Vagina (tissue), 2 donors: ENCODE measurements at regions not wholly inside any gene's neighbourhood (a gene's known extent, or its start where the extent isn't known, plus 50 kb on each side); places are given as distances from the start of the nearest gene placed in this dataset.

ENCODE experiments used
- CTCF ChIP-seq, 3 experiments: fragments of 450-650 bp in 2 of 3; fragments of 200-600 bp in 1 of 3; sonication (generic) in 1 of 3; IDR thresholded peaks; one replicate each; pipeline ENCODE4 v1.5.1; 2017 to 2019; ENCODE audit warnings: antibody characterized with exemption in 3 of 3, mild to moderate bottlenecking in 2 of 3, moderate library complexity in 2 of 3
- POLR2A ChIP-seq, 2 donors: fragments of 450-650 bp; IDR thresholded peaks; one replicate each; pipeline ENCODE4 v1.6.1; 2017; ENCODE audit warnings: antibody characterized with exemption in 2 of 2, mild to moderate bottlenecking in 2 of 2, moderate library complexity in 2 of 2
- POLR2AphosphoS5 ChIP-seq, 2 donors: sonication (generic); formaldehyde crosslinking; IDR thresholded peaks; one replicate each; pipeline ENCODE4 v1.9.0; 2017; ENCODE audit warnings: antibody characterized with exemption in 2 of 2, mild to moderate bottlenecking in 2 of 2, low read depth in 1 of 2; ENCODE audit not compliant: insufficient read depth in 1 of 2

- TF ChIP-seq CTCF (IDR thresholded peaks at IDR 0.05) (no peak), POLR2AphosphoS5 (IDR thresholded peaks at IDR 0.05; ENCODE audit: insufficient read depth in 1 of 2, low read depth in 1 of 2) (no peak), POLR2A (IDR thresholded peaks at IDR 0.05) (no peak)
These were observed 514.6 kb upstream of the CNTN3 start for GRCh38 chr3:75129101-75129500.
